Germinal center (tissue), 1 donor: ENCODE measurements at regions not wholly inside any gene's neighbourhood (a gene's known extent, or its start where the extent isn't known, plus 50 kb on each side); places are given as distances from the start of the nearest gene placed in this dataset.

Source experiments
- DNase-seq: peaks from one replicate; pipeline ENCODE4 v3.0.0; 2012; ENCODE audit warnings: mixed read lengths, low spot score

DNA sequence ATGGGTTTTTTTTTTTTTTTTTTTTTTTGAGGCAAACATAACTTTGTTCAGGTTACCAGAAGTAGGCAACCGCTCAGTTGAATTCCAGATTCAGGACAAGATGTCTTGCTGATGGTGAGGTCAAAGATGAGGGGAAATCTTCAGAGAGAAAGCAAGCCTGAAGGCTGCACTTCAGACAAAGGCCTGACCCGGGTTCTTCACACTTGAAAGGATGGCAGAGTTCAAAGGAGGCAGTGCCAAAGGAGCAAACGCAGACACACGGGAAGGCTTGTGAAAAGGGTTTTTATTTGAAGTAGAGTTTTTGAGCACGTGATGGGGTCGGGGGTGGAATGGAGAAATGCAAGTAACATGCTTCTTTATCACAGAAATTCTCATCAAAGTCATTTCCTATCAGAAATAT, 960.2 kb upstream of the EEF2KMT start:
- DNase-seq: no peak

DNA sequence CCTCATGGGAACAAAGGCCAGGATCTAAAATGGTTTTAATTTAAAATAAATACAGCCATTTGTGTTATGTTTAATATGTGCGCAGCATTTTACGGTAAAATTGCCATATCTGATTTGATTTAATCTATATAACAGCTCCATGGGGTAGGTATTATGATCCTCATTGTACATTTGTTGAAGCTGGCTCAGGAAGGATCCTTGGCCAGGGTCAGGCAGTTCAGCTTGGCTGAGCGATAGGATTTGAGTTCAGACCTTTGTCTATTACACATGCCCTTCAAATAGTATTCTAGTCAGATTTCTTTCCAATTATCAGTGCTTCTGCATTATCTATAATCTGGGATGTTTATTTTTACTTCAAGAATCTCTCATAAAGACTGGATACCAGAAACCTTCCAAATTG, 950.4 kb upstream of the EEF2KMT start:
- DNase-seq: no peak

DNA sequence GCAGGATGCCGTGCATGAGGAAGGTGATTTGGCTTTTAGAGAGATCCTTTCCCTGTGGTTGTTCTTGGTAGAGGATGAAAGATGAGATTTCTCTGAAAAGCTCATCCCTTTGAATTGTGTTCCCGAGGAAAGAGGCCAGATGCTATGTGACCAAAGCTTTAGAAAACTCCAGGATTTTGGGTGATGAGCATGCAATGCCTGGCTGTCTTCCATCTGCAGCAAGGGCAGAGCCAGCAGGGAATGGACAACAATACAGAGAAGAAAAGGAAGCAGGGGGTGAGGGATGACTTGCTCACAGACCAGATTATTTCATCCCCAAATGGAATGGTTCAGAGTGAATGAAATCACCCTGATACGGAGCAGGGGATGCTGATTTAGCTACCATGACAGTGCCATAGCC, 949.7 kb upstream of the EEF2KMT start:
- DNase-seq: no peak

DNA sequence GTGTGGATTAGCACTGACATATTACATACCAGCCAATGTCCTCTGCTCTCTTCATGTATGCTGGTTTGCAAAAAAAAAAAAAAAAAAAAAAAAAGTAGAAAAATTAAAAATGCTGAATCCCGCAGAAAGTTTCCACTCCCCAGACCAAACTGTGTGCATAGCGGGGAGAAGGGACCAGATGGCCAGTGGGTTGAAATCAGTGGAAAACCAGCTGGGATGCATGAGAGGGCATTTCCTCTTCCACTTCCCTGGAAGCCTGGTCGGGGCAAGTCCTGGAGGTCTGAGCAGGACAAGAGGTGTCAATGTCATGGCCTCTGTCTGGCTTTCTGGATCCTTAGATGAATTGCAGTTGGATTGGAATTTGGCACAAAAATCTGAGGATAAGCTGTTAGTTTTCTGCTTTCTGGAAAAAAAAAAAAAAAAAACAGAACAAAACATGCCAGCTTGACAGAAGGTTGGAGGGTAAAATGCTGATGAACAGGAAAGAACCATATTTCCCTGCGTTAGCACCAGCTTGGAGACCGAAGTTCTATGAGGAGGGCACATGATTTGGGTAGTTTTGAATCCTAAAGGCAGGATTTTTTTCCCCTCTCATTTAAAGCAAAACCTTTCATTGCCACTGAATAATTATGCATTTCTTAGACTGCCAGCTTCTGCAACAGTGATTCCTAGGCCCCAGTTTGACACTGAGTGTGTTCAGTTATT, 941.5 kb upstream of the EEF2KMT start:
- no peak for DNase-seq

DNA sequence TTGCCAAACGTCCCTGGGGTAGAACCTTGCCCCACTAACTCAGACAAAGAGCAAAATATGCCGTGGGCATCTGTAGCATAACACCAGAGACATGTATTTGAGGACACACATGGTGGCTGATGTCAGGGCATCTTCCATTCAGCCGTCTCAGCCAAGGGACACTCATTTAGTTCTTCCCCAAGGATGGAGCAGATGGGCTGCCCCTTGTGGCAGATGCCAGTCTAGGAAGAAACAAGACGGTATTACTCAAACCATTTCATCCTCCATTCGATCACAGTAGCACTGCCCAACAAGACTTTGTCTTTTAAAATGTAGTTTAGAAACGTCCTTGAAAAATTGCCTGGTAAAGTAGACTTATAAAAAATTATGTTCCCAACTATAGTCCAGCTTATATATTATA, 937.6 kb upstream of the EEF2KMT start:
- no peak for DNase-seq

DNA sequence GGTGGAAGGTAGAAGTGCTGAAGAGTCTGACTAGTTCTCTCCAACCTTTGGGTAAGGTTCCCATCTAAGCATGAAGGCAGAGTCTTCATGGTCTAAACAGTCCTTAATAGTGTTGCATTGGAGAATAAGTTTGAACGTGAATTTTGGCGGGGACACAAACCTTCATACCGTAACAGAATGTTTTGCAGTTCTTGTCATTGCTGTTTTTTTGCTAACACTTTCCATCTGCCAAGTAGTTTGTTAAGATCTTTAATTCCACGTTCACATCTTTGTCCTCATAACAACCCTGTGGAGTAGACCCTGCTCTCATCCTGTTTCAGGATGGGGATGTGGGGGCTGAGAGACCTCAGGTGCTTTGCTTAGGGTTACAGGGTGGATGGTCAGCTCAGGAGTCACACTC, 936.9 kb upstream of the EEF2KMT start:
- DNase-seq: no peak

DNA sequence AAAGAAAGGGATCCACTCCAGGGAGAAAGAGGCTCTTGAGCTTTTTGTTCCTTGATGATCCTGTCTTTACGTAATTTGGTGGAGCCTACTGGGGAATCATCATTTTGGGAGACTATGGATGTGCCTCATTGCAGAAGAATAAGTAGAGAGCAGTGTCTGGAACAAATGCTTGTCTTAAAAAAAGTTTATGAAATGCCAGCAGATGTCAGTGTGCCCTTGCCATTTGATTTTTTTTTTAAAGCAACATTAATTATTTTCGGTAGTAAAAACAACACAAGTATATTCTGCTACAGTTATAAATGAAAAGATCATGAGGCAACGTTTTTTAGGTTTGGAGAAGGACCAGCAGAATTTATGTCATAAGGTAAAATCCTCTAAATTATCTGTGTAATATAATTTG, 934.8 kb upstream of the EEF2KMT start:
- no peak for DNase-seq

DNA sequence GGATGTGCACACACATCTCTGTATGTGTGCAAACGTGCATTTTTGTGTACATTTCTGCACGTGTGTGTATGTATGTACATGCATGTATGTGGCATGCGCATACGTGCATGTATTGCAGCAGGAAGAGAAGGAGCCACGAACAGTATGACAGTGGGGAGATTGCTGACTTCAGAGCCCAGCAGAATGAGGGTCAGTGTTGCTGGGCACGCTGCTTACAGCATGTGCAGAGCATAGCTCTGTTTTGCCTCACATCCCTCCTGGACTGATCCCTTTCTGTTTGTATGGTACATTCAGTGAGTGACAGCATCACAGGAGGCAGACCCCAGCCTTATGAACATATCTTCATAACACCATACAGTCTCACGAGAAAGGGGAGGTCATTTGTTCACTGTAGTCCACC, 934.0 kb upstream of the EEF2KMT start:
- DNase-seq: no peak

DNA sequence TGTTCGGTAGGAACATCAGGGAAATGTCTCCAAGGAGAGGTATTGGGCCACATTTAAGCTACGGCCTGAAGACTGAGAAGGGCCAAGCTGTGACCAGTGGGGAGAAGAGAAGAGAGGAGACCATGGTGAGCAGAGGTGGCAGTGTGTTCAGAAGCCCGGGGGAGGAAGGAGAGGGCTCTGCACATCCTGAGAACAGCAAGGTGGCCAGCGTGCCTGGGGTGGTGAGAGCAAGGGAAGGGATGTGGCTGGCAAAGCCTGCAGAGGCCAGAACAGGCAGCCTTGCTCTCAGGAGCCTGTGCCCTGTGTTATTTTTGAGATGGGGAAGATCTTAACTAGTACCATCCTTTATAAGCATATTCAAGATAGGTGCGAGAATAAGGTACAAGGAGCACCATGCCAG, 933.5 kb upstream of the EEF2KMT start:
- no peak for DNase-seq

DNA sequence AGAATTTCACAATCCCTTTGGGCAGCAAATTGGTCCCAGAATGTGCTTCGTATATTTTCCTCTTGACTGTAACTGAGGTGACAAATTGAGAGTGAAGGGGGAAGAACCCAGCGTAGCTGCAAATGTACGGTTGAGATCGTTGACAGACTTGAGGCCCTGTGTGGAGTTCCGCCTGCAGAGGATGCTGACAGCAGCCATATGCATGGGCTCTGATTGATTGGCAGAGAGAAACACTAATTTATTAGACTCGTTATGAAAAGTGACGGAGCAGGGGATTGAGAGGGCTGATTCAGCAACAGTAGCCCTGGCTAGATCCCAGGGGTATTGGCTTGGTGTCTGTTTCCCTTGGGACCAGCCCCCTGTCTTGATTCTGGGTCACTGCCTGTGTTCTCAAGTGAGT, 930.1 kb upstream of the EEF2KMT start:
- no peak for DNase-seq

DNA sequence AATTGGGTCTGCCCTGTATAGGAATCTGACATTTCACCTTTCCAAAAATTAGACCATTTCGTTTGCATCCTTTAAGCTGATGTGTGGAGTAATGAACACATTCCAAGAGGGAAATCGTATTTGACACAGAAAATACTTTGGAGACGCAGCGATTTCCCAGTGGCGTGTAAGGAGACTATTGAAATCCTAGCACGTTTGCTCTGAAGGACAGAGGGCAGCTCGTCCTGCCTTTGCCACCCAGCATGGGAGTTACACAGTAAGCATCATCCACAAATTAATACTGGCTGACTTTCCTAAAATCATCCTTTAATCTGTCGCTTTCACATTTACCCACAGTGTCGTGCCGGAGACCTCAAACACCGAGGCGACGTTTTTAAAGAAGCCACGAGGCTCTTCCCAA, 925.9 kb upstream of the EEF2KMT start:
- no peak for DNase-seq

DNA sequence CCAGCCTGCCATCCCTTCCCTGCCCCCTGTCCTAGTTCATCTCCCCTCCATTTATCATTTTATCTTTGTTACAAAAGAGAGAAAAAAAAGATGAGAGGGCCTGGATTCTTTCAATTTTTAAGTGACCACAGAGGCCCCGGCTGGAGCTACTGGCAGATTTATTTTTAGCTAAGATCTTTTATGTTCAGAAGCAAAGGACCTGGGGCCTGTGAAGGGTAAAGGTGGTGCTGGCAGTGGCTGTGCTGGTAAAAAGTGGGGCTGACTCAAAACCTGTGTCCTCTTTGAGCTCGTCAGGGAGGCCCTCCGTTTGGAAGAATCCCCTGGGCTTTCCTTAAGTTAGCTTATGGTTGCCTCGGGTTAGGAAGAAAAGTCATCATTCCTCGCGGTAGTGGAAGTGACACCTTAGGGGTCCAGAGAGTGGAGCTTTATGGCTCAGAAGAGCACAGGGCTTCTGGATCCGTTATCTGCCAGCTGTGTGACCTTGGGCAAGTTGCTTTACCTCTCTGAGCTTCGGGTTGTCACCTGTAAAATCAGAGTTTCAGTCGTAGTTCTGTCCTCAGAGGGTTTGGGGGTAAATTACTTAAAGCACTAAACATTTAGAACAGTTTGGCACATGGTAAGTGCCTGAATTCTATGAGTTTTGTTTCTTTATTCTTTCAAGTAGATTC, 923.8 kb upstream of the EEF2KMT start:
- DNase-seq: no peak

DNA sequence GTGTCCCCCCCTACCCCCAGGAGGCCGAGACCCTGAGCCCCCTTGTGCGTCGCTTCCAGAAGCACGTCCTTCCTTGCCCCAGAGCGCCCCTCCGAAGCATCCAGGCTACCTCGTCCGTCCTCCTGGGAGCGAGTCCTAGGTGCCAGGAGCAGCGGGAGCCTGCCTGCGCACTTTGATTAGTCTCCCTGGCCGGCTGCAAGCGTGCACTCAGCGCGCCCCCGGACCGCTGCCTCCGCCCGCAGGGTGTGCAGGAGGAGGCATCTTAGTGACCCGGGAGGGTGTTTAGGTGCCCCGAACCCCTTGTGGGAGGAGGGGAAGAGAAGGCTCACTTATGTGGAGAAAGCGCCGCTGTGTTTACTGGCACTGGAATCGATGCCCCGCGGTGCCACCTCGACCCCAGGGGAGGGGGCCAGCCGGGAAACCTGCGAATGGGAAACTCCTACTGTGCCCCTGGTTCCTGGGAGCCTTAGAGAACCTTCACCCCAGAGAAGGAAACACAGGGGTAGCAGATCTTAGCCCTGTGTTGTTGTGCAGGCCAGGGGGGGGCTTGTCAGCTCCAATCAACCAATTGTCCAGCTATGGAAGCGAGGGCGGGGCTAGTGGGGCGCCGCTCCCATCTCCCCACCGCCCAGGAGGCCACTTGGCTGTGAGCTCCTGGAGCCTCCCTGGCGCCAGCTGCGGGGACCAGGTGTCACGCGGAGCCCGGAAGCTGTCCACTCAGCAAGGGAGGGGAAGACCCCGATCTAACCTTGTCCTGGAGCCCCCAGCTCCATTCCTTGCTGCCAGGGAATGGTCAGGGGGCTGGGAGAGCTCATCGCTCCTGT, 922.8 kb upstream of the EEF2KMT start:
- no peak for DNase-seq

DNA sequence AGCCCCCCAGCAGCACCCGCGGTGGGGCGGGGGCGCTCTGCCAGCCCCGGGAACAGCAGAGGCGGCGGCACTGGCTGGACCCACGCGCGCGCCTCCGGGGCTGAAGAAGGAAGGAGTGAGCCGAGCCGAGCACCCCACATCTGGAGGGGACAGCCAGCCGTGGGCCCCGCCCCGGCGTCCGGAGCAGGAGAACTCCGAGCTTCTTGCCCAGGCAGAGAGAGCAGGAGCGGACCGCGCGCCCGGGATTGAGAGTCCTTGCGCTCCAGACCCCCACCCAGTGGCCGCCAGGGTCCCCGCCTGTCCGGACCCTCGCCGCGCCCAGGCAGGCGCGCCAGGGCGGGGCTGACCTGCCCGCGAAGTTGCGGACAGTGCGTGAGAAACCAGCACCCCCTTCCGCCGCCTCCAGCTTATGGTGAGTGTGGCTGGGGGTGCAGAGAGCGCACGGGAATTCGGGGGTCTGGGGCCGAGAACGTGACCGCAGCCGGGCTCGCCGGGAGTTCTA, 921.9 kb upstream of the EEF2KMT start:
- no peak for DNase-seq

DNA sequence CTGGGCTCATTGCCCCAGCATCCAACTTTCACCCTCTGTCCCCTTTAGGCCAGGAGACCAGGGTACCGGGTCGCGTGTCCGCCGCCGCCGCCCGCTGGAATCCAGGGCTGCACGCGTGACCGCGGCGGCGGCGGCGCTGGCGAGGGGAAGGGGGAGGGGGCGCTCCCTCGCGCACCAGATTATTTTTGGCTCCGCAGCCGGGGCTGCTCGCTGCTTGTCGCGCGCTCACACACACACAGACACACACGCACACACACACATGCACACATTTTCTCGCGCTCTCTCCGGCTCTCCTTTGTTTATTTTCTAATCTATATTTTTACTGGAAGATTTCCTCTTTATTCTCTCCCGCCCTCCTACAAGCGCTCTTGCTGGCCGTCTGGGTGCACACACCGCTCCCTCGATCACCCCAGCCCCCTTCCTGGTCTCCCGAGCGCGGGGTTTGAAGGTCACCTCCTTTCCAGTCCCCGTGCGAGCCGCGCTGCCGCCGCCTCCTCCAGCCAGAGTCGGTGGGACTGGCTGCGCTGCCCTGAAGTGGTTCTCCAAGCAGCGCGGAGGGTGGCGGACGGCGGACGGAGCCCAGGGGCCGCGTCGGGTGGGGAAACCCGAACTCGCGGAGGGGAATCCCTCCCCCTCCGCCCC, 921.4 kb upstream of the EEF2KMT start:
- no peak for DNase-seq

DNA sequence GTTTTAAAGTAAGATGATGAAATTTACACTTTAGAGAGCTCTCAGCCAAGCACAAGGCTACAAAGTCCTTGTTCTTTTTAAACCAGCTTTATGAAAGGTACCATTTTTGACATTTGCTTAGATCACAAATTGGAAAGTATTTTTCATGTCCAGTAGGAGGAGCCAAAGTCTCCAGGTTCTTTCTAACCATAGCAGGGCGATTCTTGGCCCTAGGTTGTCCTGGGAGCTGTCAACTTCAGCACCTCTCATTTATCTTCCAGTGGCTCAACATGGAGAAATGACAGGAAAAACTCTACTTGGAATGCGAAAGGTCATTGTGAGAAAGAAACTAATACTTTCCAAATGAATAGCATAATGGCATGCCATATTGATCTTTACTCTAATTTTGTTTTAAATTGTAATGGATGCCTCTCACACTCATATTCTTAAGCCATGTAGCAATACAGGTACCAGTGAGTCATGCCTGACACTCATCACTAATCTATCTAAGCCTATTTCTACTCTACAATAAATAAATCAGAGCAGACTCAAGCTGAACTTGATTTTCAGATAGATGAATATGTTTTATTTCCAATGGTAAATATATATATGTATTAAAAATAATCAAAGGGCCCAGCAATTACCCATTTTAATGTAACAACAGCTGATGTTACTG, 919.1 kb upstream of the EEF2KMT start:
- no peak for DNase-seq

DNA sequence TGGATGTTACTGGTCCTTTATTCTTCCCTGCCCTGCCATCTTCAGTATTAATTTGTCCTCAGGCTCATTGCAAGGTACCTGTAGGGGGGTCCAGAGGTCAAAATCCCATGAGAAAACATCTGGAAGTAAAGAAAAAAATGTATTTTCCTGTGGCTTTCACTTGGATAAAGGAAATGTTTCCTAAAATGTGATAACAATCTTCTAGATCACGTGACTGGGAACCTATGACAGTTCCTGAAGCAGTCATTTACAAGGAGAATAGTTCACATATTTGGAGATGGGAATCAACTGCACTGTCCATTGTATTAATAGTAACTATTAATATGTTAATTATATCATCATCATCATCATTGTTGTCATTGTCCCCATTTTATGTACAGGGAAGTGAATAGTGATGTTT, 915.1 kb upstream of the EEF2KMT start:
- DNase-seq: no peak

DNA sequence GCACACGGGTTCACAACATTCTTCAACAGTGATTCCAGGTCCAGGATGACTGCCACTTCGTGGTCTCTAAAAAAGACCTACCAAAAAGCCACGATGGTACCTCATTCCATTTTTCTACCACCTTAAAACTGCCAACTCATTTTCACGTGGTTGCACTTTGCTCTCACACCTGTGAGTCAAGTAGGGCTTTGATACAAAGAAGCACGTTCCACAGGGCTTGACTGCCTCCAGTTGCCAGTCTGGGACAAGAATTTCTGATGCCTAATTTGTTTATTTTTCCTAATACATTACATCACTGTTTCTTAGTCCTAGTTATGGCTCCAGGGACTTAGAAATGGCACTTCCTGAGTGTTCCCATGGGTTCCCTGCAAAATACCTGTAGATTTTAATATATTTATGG, 911.6 kb upstream of the EEF2KMT start:
- DNase-seq: no peak

DNA sequence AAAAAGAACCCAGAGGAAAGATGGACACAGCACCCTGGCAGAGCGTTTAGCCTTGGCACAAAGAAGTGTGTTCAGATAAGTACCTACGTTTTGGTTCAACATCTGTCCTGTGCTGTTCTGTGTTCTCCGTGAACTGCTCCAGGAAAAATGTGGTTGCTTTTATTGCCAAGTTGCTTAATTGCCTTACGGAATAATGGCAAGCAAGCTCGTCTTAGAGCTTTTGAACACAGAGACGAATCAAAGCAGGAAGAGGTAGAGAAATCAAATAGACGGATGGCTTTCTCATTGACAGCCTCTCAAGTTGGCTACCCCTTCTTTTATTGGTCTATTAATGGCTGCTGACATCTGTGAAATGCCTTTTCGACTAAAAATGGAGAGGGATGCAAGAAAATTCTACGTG, 911.1 kb upstream of the EEF2KMT start:
- DNase-seq: no peak

DNA sequence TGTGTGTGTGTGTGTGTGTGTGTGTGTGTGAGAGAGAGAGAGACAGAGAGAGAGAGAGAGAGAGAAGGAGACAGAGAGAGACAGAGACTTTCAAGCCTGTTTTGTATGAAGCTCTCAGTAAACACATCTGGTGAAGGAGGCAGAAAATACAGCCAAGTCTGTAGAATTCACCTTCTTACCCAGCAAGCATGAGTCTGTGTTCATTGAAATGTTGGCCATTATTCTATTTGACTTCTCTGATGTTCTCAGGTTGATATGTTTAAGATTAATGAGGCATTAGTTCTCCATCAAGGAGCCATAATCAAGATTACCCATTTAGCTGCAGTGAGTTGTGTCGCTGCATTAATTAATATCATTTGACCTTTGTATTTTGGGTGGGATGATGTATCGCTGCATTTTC, 895.8 kb upstream of the EEF2KMT start:
- no peak for DNase-seq

DNA sequence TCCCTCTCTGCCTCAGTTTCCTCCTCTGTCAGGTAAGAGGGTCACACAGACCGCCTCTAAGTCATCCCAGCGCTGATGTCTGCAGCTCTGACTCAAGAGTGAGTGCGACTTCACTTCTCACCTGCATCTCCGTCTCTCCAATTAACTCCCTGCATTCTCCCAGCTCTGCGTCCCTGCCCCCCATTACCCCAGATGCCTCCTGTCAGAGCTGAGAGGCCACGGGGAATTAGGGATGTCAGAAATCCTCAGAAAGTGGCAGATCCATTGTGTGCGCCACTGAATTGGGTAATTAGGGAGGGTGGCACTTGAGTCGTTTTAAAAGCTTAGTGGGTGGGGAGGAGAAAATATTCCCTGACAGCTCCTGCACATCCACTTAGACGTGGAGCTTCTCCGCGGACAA, 885.4 kb upstream of the EEF2KMT start:
- DNase-seq: no peak

DNA sequence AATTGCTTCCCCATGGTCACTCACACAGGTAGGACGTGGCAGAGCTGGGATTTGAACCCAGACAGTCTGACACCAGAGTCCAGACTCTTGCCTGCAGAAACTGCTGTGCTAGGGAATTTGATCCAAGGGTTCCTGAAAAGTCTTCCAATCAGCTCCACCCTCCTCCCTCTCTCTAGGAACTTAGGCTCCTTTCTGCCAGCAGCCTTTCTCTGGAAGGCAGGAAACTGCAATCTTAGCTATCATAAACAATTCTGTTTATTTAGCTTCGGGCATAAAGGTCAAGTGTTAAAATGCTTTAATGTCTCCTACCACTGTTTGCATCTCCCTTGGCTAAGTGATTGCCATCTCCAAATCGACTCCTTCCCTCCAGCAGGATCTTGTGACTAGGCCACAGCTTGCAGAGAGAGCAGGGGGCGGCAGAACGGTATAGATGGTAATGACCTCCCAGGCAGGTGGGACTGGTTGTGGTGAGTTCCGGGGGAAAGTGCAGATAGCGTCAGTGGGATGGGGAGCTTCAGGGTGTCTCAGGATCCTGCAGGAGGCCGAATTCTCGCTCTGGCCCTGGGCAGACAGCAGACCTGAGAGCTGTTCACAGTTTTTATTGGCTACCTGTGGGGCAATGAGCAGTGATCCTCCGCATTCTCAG, 882.4 kb upstream of the EEF2KMT start:
- no peak for DNase-seq
